Activated CD8-positive, alpha-beta memory T cell treated with anti-CD3 and anti-CD28 coated beads for 4 hours (primary cell): ENCODE measurements at regions not wholly inside any gene's neighbourhood (a gene's known extent, or its start where the extent isn't known, plus 50 kb on each side); places are given as distances from the start of the nearest gene placed in this dataset.

Experiments
- DNase-seq, 2 donors: peaks; one replicate each; pipeline ENCODE4 v3.0.0-alpha.2; 2020; ENCODE audit warnings: low read depth in 2 of 2

- DNase-seq = no peak
These were observed 137.3 kb upstream of the AGR3 start for GRCh38 chr7:17019106-17019505.

DNA sequence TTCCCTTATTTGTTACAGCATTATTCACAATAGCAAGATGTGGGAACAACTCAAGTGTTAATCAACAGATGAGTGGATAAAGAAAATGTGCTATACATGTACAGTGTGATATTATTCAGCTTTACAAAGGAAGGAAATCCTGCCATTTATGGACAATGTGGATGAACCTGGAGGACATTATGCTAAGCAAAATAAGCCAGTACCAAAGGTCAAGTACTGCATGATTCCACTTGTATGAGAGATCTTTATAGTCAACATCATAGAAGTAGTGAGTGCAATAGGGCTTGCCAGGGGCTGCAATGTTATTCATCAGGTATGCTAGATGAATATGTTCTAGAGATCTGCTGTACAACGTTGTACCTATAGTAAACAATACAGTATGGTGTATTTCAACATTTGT is 138.5 kb upstream of the AGR3 start:
- DNase-seq = no peak

GRCh38 chr7:17021205-17021604 is 139.4 kb upstream of the AGR3 start:
- no peak for DNase-seq

DNA sequence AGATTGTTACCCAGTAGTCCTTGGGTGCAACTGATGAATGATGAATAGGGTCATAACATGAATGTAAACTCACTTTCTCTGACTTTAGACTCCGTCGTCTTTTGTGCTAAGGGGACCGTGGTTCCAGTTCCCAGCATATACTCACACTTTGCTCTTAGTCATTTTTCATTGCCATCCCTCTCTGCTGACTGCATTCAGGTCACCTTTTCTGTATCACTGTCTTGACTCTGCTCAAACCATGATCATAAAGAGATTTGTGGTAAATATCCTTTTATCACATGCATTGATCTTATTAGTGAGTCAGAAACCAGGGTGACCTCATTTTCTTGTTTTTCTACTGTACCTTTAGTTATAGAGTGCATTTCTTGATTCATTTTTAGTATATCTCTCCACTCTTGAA is 141.1 kb upstream of the AGR3 start:
- DNase-seq = no peak

GRCh38 chr7:17026269-17026668 is 144.5 kb upstream of the AGR3 start:
- DNase-seq = no peak

GRCh38 chr7:17027143-17027788 is 145.5 kb upstream of the AGR3 start:
- no peak for DNase-seq

DNA sequence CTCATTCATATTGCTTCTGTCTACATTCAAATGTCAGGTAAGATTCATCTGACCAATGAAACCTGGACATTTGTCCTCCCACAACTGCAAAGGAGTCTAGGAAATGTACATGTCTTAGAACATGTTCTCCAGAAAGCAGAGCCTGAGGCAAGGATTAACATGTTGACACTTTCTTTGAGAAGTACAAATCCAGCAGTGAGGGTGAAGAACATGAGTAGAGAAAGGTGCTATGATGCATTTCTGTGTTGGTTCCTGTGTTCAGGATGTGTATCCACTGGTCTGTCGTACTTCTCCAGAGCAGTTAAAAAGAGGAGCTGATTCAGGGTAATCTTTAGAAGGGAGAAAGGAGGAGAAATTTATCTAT is 146.0 kb upstream of the AGR3 start:
- DNase-seq = no peak

GRCh38 chr7:17029150-17029549 is 147.4 kb upstream of the AGR3 start:
- no peak for DNase-seq

DNA sequence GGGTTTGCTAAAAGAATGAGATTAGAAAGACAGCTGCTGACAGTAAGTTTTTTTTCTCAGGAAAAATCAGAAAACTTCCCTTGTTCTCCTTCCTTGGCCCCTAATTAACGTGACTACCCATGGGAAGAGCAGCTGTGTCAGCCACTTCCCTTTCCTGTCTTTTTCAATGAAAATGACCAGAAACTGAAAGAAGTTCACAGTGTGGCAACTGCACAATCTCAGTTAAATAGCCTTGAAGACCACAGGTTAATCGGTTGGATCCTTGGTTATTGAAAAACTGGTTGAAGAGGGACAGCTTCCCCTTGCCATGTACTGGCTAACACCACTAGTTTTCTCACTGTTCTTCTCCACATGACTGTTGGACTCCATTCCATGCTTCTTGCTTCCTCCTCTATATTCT is 148.8 kb upstream of the AGR3 start:
- no peak for DNase-seq

DNA sequence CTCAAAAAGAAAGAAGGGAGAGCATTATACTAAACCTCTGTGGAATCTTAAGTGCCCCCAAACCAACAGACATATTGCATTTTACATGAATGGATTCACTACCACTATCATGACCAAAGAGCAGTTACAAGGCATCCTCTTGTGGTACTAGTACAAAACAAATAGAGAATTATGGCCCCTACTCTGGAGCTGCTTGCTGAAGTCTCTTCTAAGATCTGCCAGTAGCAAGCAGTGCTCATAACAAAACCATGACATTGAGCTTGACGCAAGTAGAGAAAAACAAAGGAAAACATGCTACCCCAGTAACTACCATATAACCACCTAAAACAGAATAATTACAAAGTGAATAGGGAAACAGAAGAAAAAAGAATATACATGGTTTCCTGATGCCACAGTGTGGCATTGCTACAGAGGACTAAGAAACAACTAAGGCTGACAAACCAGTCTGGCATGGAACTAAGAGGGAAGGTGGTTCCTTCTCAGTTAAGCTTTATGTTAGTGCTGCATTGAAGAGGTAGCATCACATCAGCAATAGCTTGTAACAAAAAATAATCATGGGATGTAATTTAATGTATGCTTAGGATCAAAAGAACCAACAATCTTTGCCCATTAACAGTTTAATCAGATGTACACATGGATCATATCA is 150.2 kb upstream of the AGR3 start:
- no peak for DNase-seq

- DNase-seq = no peak
These were observed 151.5 kb upstream of the AGR3 start for GRCh38 chr7:17033245-17033644.

DNA sequence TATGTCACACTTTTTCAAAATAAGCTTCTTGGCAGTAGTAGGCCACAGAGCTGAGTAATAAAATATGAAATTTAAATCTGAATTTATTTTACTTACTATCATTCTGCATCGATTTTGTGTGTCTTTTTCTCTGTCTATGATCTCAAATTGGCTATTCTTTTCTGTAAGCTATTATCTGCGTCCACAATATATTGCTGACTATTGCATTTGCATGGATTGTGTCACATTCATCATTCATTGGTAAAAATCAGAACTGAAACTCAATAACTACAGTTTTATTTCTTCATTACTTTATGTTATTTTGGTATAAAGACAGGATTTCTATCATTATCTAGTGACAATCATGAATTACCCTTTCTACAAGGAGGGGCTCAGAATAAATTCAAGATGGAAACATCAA is 154.8 kb upstream of the AGR3 start:
- no peak for DNase-seq

- DNase-seq = no peak
These were observed 155.6 kb upstream of the AGR3 start for GRCh38 chr7:17037356-17037755.

GRCh38 chr7:17038160-17038782 is 156.5 kb upstream of the AGR3 start:
- DNase-seq = no peak

DNA sequence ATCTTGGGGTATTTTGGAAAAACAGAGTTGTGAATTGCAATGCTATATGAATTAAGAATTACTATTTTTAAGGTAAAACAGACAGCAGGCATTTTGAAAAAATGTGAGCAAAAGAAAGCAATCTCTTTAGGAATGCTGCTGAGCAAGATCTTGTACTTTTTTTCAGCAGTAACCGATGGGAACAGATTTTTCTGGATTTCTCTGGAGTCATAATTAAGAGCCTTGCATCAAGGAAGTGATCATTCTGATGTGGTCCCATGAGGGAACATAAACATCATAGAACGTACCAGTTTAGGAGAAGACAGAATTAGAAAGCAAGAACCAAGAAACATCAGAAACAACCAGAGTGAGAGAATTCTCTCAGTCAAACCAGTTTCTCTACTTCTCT is 157.0 kb upstream of the AGR3 start:
- DNase-seq = no peak

- DNase-seq = no peak
These were observed 157.6 kb upstream of the AGR3 start for GRCh38 chr7:17039372-17039771.

DNA sequence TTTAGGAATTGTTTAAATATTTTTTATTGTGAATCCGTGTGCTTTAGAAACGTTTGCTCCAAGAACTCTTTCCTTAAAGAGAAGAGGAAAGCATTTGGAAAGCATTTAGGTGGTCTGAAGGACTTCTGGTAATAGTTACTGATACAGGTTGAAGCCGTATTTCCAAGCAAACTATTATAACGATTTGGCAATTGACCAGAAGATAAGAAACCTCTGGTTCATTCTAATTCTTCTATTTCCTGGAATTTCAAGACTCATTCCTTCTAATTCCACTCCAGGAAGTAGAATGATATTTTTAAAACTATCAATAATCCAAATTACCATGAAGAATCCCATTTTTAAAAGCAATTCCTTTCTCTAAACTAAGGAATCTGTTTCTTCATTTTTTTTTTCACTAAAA is 158.9 kb upstream of the AGR3 start:
- DNase-seq = no peak

- no peak for DNase-seq
These were observed 159.5 kb upstream of the AGR3 start for GRCh38 chr7:17041324-17041723.

- no peak for DNase-seq
These were observed 160.4 kb upstream of the AGR3 start for GRCh38 chr7:17042211-17042610.

- no peak for DNase-seq
These were observed 161.5 kb upstream of the AGR3 start for GRCh38 chr7:17043012-17043877.

DNA sequence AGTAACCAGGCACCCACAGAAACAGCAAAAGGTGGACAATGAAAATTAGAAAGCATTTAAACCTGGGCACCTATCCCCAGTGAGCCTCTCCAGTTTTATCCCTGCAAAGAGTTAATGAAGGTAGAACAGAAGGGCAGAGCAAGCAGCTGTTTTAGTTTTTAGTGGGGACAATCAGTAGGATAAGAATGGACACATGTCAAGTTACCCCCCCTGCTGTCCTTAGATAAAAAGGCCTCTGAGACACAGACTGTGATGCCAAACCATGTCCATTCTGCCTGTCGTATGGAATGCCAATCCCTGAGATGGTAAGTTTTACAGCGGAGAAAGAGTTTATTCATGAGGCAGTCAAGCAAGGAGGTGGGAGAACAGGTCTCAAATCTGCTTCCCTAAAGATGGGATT is 162.6 kb upstream of the AGR3 start:
- no peak for DNase-seq

GRCh38 chr7:17044861-17045260 is 163.1 kb upstream of the AGR3 start:
- DNase-seq = no peak

- DNase-seq = no peak
These were observed 164.5 kb upstream of the AGR3 start for GRCh38 chr7:17046259-17046658.
